ENCODE measurements at regions not wholly inside any gene's neighbourhood (a gene's known extent, or its start where the extent isn't known, plus 50 kb on each side); places are given as distances from the start of the nearest gene placed in this dataset.
"Not testable (repeated sequence)": the region's sequence is repeated elsewhere in the genome, so short reads cannot be mapped to it uniquely, and the experiment has no call there.

DNA sequence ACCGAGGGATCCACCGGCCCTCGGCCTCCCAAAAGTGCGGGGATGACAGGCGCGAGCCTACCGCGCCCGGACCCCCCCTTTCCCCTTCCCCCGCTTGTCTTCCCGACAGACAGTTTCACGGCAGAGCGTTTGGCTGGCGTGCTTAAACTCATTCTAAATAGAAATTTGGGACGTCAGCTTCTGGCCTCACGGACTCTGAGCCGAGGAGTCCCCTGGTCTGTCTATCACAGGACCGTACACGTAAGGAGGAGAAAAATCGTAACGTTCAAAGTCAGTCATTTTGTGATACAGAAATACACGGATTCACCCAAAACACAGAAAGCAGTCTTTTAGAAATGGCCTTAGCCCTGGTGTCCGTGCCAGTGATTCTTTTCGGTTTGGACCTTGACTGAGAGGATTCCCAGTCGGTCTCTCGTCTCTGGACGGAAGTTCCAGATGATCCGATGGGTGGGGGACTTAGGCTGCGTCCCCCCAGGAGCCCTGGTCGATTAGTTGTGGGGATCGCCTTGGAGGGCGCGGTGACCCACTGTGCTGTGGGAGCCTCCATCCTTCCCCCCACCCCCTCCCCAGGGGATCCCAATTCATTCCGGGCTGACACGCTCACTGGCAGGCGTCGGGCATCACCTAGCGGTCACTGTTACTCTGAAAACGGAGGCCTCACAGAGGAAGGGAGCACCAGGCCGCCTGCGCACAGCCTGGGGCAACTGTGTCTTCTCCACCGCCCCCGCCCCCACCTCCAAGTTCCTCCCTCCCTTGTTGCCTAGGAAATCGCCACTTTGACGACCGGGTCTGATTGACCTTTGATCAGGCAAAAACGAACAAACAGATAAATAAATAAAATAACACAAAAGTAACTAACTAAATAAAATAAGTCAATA is 2093.4 kb upstream of the TPTE start:
- peak; percentile 47 to 49 for ATAC-seq (replicated peaks)
- not testable (repeated sequence) for H3K4me1 Mint-ChIP-seq, H3K36me3 Mint-ChIP-seq, H3K4me3 Mint-ChIP-seq, H3K27me3 Mint-ChIP-seq, H3K27ac Mint-ChIP-seq, H3K9me3 Mint-ChIP-seq, DNase-seq

GRCh38 chr21:8428668-8429456 is 2092.5 kb upstream of the TPTE start:
- H3K4me3 Mint-ChIP-seq, H3K27me3 Mint-ChIP-seq, DNase-seq, H3K36me3 Mint-ChIP-seq, H3K9me3 Mint-ChIP-seq, H3K4me1 Mint-ChIP-seq, H3K27ac Mint-ChIP-seq: not testable (repeated sequence)
- peak; percentile 80 for ATAC-seq (replicated peaks)

- not testable (repeated sequence) for H3K4me1 Mint-ChIP-seq; ATAC-seq (replicated peaks); H3K9me3 Mint-ChIP-seq; DNase-seq; H3K27me3 Mint-ChIP-seq; H3K27ac Mint-ChIP-seq; H3K4me3 Mint-ChIP-seq; H3K36me3 Mint-ChIP-seq
Observed at GRCh38 chr21:8434710-8435109, 2086.7 kb upstream of the TPTE start.

DNA sequence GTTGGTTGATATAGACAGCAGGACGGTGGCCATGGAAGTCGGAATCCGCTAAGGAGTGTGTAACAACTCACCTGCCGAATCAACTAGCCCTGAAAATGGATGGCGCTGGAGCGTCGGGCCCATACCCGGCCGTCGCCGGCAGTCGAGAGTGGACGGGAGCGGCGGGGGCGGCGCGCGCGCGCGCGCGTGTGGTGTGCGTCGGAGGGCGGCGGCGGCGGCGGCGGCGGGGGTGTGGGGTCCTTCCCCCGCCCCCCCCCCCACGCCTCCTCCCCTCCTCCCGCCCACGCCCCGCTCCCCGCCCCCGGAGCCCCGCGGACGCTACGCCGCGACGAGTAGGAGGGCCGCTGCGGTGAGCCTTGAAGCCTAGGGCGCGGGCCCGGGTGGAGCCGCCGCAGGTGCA is 2078.3 kb upstream of the TPTE start:
- not testable (repeated sequence) for ATAC-seq (replicated peaks); H3K27me3 Mint-ChIP-seq; H3K4me3 Mint-ChIP-seq; H3K9me3 Mint-ChIP-seq; DNase-seq; H3K27ac Mint-ChIP-seq; H3K4me1 Mint-ChIP-seq; H3K36me3 Mint-ChIP-seq

- not testable (repeated sequence) for H3K27ac Mint-ChIP-seq; DNase-seq; H3K4me1 Mint-ChIP-seq; H3K4me3 Mint-ChIP-seq; H3K9me3 Mint-ChIP-seq; H3K36me3 Mint-ChIP-seq; ATAC-seq (replicated peaks); H3K27me3 Mint-ChIP-seq
Observed at GRCh38 chr21:8449807-8450206, 2071.6 kb upstream of the TPTE start.

GRCh38 chr21:8455279-8456128 is 2065.9 kb upstream of the TPTE start:
- H3K27ac Mint-ChIP-seq, H3K9me3 Mint-ChIP-seq, H3K36me3 Mint-ChIP-seq, H3K4me3 Mint-ChIP-seq, H3K27me3 Mint-ChIP-seq, DNase-seq, H3K4me1 Mint-ChIP-seq: not testable (repeated sequence)
- peak; percentile 60 to 71 for ATAC-seq (replicated peaks)

DNA sequence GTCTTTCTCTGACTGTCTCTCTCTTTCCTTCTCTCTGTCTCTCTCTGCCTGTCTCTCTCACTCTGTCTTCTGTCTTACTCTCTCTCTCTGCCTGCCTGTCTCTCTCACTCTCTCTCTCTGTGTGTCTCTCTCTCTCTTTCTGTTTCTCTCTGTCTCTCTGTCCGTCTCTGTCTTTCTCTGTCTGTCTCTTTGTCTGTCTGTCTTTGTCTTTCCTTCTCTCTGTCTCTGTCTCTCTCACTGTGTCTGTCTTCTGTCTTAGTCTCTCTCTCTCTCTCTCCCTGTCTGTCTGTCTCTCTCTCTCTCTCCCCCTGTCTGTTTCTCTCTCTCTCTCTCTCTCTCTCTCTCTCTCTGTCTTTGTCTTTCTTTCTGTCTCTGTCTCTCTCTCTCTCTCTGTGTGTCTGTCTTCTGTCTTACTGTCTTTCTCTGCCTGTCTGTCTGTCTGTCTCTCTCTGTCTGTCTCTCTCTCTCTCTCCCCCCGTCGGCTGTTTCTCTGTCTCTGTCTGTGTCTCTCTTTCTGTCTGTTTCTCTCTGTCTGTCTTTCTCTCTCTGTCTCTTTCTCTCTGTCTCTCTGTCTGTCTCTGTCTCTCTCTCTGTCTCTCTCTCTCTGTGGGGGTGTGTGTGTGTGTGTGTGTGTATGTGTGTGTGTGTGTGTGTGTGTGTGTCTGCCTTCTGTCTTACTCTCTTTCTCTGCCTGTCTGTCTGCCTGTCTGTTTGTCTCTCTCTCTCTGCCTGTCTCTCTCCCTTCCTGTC is 2056.8 kb upstream of the TPTE start:
- H3K9me3 Mint-ChIP-seq, H3K36me3 Mint-ChIP-seq, DNase-seq, H3K27me3 Mint-ChIP-seq, H3K4me3 Mint-ChIP-seq, H3K4me1 Mint-ChIP-seq, H3K27ac Mint-ChIP-seq: not testable (repeated sequence)
- ATAC-seq (replicated peaks), result peak; percentile 82 to 86

GRCh38 chr21:8466642-8467041 is 2054.7 kb upstream of the TPTE start:
- ATAC-seq (replicated peaks); H3K27me3 Mint-ChIP-seq; H3K4me1 Mint-ChIP-seq; H3K9me3 Mint-ChIP-seq; H3K27ac Mint-ChIP-seq; H3K4me3 Mint-ChIP-seq; H3K36me3 Mint-ChIP-seq; DNase-seq: not testable (repeated sequence)

All from stimulated activated naive B cell treated with anti-CD40 and anti-IgM and Interleukin-4, amounts not matched to agents 10 μg/mL and 1 μg/mL and 100 μg/mL, for 72 hours (primary cell).